HG02759 (cell line): ENCODE measurements at regions not wholly inside any gene's neighbourhood (a gene's known extent, or its start where the extent isn't known, plus 50 kb on each side); places are given as distances from the start of the nearest gene placed in this dataset.
"Not testable (repeated sequence)": the region's sequence is repeated elsewhere in the genome, so short reads cannot be mapped to it uniquely, and the experiment has no call there.

Source experiments
- ATAC-seq: cut with Tn5 transposase; IDR thresholded peaks from one replicate; pipeline ENCODE4 v1.9.1; 2021; ENCODE audit warnings: mild to moderate bottlenecking, moderate library complexity; ENCODE audit not compliant: unreplicated experiment

DNA sequence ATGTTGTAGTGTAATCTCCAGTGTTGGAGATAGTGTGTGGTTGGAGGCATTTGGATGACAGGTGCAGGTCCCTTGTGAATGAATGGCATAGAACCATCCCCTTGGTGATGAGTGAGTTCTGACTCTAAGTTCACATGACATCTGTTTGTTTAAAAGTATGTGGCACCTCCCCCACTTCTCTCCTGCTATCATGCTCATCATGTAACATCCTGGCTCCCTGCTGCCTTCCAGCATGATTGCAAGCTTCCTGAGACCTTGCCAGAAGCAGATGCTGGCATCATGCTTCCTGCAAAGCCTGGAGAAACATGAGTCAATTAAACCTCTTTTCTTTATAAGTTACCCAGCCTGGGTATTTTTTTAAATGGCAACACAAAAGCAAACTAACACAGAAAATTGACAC, 499.0 kb upstream of the SEMA3D start:
- ATAC-seq: no peak

DNA sequence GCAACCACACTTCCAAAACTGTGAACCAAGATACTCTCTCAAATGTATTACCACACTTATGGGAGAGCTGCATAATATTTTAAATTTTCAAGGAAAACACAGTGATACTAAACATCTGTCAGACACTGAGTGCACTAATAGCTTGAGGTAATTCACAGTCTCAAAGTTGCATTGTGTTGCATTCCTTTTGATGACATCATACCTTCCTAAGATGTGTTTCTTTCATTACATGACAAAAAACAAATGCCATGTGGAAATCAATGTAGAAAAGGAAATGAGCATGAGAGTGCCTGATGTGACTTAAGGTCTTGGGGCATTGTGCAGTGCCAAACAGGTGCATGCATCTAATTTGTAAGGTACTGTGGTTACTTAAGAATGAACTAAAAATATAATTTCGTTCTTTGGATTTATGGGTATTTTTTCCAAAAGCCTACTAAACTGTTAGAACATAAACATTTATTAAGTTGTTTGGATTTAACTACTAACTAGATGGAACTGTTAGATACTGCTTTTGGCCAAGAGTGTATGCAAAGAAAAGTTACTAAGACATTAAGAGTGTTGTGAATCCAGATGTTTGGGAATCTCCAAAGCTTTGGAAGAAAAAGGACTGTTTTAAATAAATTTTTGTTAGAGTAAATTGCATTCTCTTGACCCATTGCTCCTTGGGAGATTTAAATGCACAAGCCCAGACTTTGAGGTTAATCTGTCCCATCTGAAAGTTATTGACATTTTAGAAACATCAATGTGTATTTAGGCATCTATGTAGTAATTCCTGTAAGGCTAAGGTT, 496.2 kb upstream of the SEMA3D start:
- ATAC-seq: no peak

GRCh38 chr7:85681241-85681640, 494.4 kb upstream of the SEMA3D start:
- no peak for ATAC-seq

GRCh38 chr7:85675093-85675492, 488.2 kb upstream of the SEMA3D start:
- not testable (repeated sequence) for ATAC-seq

- no peak for ATAC-seq
Observed at GRCh38 chr7:85673876-85674275, 487.0 kb upstream of the SEMA3D start.

- ATAC-seq: no peak
Observed at GRCh38 chr7:85669225-85669624, 482.4 kb upstream of the SEMA3D start.

- no peak for ATAC-seq
Observed at GRCh38 chr7:85664341-85664740, 477.5 kb upstream of the SEMA3D start.

DNA sequence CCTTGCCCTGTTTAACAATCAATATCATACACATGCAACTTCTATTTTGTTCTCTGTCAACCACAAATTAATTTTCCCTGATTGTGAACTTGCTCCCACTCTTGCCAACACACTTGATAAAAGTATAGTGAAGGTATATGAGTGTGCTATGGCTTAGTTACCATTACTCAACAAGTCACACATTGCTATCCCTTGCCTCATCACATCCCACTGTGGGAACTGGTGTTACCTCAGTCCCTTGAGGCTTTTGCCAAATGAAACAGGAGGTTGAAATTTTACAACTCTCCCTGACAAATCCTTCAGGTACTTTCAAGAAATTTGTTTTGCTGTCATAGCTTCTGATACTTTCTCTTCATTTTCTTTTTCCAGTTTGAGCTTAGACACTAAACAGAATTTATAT, 472.5 kb upstream of the SEMA3D start:
- no peak for ATAC-seq

DNA sequence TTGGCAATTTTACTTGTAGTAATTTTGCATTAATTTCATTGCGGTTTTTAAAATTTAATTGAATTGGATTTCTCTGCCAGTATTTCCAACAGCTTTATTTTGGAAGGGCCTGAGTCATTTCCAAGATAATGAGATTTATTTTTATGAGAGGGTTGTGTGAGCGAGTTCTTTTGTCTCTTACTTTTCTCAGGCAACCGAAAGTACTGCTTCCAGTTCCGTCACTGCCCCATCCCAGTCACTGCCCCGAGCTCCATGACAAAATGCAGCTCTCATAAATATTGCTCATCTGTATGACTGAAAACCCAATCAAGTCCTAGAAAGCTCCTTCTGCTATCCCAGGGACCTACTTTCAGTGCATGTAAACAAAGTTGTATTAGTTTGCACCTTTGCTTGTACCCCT, 468.4 kb upstream of the SEMA3D start:
- ATAC-seq: no peak

- no peak for ATAC-seq
Observed at GRCh38 chr7:85644272-85644671, 457.4 kb upstream of the SEMA3D start.

DNA sequence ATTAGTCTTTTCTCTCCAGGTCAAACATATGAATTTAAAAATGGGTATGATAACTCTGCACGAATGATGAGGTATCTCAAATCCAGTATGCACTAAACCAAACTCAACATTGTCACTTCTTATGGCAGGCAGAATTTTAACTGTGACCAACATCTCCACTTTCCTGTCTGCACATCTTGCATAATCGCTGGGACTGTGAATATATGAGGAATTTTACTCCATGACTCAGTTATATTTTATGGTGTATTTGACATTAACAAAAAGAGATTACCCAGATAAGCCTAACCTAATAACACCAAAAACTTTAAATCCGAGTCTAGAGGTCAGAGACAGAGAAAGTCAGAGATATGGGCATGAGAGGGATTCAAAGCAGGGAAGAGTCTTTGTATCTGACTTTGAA, 454.5 kb upstream of the SEMA3D start:
- no peak for ATAC-seq

- ATAC-seq: no peak
Observed at GRCh38 chr7:85638394-85638793, 451.5 kb upstream of the SEMA3D start.

DNA sequence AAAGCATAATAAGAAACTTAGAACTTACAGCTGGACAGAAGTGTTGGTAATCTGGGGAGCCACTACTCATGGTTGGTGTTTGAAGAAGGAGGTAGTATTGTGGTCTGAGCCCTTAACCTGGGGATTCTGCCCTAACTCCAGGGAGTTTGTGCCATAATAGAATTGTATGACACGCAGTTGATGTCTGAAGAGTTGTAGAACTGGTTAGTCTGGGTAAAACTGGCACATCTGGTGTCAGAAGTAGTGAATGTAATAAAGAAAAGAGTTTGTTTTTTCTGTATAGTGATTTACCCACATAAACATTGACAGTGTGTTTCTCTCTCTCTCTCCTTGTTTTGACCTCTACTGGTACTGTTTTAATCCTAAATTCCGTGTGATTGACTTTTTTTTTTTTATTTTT, 448.1 kb upstream of the SEMA3D start:
- no peak for ATAC-seq

DNA sequence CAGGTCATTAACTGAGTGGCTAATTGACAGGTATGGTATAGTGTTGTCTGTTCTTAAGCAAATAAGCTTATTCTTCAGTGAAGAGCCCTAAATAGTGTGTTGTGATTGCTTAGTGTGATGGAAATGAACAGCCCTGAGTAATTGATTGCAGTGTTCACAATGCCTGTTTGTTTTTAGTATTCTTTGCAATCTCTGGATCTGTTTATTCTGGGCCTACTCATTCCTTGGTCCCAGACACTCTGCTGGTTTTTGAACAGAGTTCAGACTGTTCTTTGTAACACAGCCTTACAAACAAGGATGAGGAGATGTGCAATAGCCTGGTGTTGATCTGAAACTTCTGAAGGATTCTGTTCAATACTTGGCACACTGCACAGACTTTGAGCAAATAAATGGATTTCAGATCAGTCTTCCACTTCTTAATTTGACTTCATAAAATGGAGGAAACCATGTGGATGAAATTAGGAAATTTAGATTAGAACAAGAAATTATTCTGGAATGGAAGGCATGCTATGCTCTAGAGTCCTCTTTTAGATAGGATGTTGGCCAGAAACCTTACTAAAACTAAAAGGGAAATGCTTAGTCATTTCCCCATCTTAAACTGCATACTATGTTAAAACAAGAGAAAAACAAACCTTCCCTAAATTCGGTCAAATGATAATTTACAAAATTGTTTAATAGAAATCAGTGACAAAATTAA, 444.2 kb upstream of the SEMA3D start:
- ATAC-seq: no peak

- ATAC-seq: no peak
Observed at GRCh38 chr7:85627791-85628586, 441.1 kb upstream of the SEMA3D start.

- no peak for ATAC-seq
Observed at GRCh38 chr7:85622059-85622458, 435.2 kb upstream of the SEMA3D start.

- no peak for ATAC-seq
Observed at GRCh38 chr7:85620936-85621685, 434.3 kb upstream of the SEMA3D start.

GRCh38 chr7:85619236-85619635, 432.4 kb upstream of the SEMA3D start:
- ATAC-seq: no peak

- no peak for ATAC-seq
Observed at GRCh38 chr7:85614684-85615083, 427.8 kb upstream of the SEMA3D start.

DNA sequence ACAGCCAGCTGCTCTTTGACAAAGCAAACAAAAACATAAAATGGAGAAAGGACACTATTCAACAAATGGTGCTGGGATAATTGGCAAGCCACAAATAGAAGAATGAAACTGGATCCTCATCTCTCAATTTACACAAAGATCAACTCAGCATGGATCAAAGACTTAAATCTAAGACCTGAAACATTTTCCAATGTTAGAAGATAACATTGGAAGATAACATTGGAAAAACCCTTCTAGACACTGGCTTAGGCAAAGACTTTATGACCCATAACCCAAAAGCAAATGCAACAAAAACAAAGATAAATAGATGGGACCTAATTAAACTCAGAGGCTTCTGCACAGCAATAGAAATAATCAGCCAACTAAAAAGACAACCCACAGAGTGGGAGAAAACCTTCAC, 425.7 kb upstream of the SEMA3D start:
- no peak for ATAC-seq

- no peak for ATAC-seq
Observed at GRCh38 chr7:85608804-85609203, 421.9 kb upstream of the SEMA3D start.
